Ishikawa (cell line): ENCODE measurements at regions not wholly inside any gene's neighbourhood (a gene's known extent, or its start where the extent isn't known, plus 50 kb on each side); places are given as distances from the start of the nearest gene placed in this dataset.

Experiments
- CEBPB ChIP-seq: IDR thresholded peaks from 2 replicates; pipeline ENCODE4 v1.6.1; 2012
- CREB1 ChIP-seq: IDR thresholded peaks from 2 replicates; pipeline ENCODE4 v1.6.1; 2012; ENCODE audit warnings: low read depth
- EGR1 ChIP-seq: IDR thresholded peaks from 2 replicates; pipeline ENCODE4 v1.6.1; 2012
- EP300 ChIP-seq: IDR thresholded peaks from 2 replicates; pipeline ENCODE4 v1.6.1; 2012; ENCODE audit warnings: borderline replicate concordance
- FOXM1 ChIP-seq: IDR thresholded peaks from 2 replicates; pipeline ENCODE4 v1.6.1; 2012; ENCODE audit warnings: low read depth, borderline replicate concordance
- MAX ChIP-seq: IDR thresholded peaks from 2 replicates; pipeline ENCODE4 v1.6.1; 2012
- NFIC ChIP-seq: IDR thresholded peaks from 2 replicates; pipeline ENCODE4 v1.6.1; 2012
- RAD21 ChIP-seq: IDR thresholded peaks from 2 replicates; pipeline ENCODE4 v1.6.1; 2012; ENCODE audit warnings: low read depth
- TAF1 ChIP-seq: IDR thresholded peaks from 2 replicates; pipeline ENCODE4 v1.6.1; 2012; ENCODE audit warnings: low read depth, mild to moderate bottlenecking
- TCF12 ChIP-seq: IDR thresholded peaks from 2 replicates; pipeline ENCODE4 v1.6.1; 2012; ENCODE audit warnings: low read depth
- TEAD4 ChIP-seq: IDR thresholded peaks from 2 replicates; pipeline ENCODE4 v1.6.1; 2012
- USF1 ChIP-seq: IDR thresholded peaks from 2 replicates; pipeline ENCODE4 v1.6.1; 2012
- YY1 ChIP-seq: IDR thresholded peaks from 2 replicates; pipeline ENCODE4 v1.6.1; 2012; ENCODE audit warnings: low read depth
- ZBTB7A ChIP-seq: IDR thresholded peaks from 2 replicates; pipeline ENCODE4 v1.6.1; 2012; ENCODE audit warnings: low read depth
- TF ChIP-seq, protein P1 (sequence below): IDR thresholded peaks from 2 replicates; pipeline ENCODE4 v1.6.1; 2012; ENCODE audit warnings: low read depth, mild to moderate bottlenecking

DNA sequence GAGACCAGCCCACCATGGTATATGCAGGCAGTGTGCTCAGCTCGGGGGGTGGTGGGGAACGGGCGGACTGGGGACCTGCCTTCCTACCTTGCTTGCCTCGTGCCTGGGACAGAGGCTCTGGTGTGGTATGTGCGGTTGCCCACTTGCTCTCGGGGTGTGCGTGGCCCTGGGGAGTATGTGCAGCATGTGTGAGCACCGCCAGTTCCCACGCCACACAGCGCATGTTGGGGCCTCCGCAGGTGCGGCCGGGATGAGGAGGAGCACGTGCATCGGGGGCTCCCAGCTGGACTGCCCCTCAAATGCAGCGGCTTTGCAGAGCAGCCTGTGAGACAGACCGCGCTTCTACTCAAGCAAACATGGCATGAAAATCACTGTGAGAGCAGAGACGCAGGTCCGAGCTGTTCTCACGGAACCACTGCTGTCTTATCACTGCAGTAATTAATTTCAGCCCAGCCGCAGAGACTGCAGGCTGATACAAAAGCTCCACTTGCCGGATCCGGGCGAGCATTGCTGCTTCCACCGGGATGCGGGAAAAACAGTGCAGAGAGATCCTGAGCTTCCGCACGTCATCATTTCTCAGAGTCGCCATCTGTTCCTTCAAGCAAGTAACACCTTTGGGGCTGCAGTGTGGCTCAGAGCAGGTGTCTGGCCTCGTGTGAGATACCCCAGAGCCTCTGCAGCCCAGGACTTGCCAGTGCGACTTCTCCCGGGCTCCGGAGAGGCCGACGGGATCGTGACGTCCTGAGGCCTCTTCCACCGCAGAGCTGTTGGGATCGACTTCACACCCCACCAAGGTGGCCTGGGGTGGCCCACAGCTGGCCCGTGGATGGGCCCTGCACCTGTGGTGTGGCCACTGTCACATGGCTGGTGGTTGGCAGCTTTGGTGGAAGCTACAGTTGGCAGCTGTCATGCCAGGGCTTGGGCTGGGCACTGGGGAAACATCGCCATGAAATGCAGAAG is 92.6 kb upstream of the ACTRT2 start:
- no peak for TF ChIP-seq EP300
- no peak for TF ChIP-seq TAF1
- TF ChIP-seq TEAD4 = no peak
- TF ChIP-seq, protein P1, sequence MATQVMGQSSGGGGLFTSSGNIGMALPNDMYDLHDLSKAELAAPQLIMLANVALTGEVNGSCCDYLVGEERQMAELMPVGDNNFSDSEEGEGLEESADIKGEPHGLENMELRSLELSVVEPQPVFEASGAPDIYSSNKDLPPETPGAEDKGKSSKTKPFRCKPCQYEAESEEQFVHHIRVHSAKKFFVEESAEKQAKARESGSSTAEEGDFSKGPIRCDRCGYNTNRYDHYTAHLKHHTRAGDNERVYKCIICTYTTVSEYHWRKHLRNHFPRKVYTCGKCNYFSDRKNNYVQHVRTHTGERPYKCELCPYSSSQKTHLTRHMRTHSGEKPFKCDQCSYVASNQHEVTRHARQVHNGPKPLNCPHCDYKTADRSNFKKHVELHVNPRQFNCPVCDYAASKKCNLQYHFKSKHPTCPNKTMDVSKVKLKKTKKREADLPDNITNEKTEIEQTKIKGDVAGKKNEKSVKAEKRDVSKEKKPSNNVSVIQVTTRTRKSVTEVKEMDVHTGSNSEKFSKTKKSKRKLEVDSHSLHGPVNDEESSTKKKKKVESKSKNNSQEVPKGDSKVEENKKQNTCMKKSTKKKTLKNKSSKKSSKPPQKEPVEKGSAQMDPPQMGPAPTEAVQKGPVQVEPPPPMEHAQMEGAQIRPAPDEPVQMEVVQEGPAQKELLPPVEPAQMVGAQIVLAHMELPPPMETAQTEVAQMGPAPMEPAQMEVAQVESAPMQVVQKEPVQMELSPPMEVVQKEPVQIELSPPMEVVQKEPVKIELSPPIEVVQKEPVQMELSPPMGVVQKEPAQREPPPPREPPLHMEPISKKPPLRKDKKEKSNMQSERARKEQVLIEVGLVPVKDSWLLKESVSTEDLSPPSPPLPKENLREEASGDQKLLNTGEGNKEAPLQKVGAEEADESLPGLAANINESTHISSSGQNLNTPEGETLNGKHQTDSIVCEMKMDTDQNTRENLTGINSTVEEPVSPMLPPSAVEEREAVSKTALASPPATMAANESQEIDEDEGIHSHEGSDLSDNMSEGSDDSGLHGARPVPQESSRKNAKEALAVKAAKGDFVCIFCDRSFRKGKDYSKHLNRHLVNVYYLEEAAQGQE = no peak
- TF ChIP-seq NFIC = no peak
- TF ChIP-seq RAD21 = no peak
- no peak for TF ChIP-seq EGR1

DNA sequence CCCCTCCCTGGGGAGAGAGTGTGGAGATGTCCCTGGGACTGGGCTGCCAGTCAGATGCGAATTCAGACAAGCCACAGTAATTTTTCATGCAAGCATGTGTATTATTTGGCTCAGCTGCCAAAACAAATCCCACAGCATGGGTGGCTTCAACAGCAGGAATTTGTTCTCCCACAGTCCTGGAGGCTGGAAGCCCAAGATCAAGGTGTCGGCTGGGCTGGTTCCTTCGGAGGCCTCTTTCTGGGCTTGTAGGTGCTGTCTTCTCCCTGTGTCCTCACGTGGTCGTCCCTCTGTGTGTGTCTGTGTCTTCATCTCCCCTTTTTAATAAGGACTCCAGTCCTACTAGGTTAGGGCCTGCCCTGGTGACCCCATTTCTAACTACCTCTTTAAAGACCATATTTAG is 91.9 kb upstream of the ACTRT2 start:
- TF ChIP-seq ZBTB7A = no peak
- TF ChIP-seq TEAD4 = no peak
- TF ChIP-seq TAF1 = no peak
- no peak for TF ChIP-seq USF1
- TF ChIP-seq EGR1 = no peak
- no peak for TF ChIP-seq EP300
- no peak for TF ChIP-seq RAD21
- no peak for TF ChIP-seq FOXM1
- TF ChIP-seq CEBPB = no peak
- TF ChIP-seq, protein P1 = no peak
- TF ChIP-seq CREB1 = no peak
- no peak for TF ChIP-seq TCF12
- no peak for TF ChIP-seq NFIC
- no peak for TF ChIP-seq YY1
- no peak for TF ChIP-seq MAX

- TF ChIP-seq EGR1 (no peak), ZBTB7A (no peak), NFIC (no peak), CREB1 (no peak), CEBPB (no peak), YY1 (no peak), MAX (no peak), TAF1 (no peak), USF1 (no peak), FOXM1 (no peak), EP300 (no peak), TCF12 (no peak), RAD21 (no peak), TEAD4 (no peak)
- TF ChIP-seq, protein P1 = no peak
Measured at GRCh38 chr1:2930016-2930815, 91.1 kb upstream of the ACTRT2 start.
